ENCODE measurements at regions not wholly inside any gene's neighbourhood (a gene's known extent, or its start where the extent isn't known, plus 50 kb on each side); places are given as distances from the start of the nearest gene placed in this dataset.

GRCh38 chr11:32334822-32335221, 100.5 kb downstream of the WT1 start:
- peaks cover 9% of the 10 kb centered on the region for H3K27me3 ChIP-seq (ENCODE audit: control insufficient read depth, insufficient read depth, low read length)
- peaks cover 59% of the 10 kb centered on the region for H3K27me3 Mint-ChIP-seq
- no peak overlapping the region for H3K4me3 ChIP-seq (ENCODE audit: low read depth, low read length)
- H3K36me3 ChIP-seq (ENCODE audit: control insufficient read depth, insufficient read depth, low read length) = no peaks in the 10 kb centered on the region
- H3K4me1 Mint-ChIP-seq = peaks cover 0 to 8% (median 6%) of the 10 kb centered on the region in 4 donors
- DNase-seq (peak in 1 of 3 donors; percentile 25), ATAC-seq (ENCODE audit: low read depth in 2 of 2) (no peak)
- H3K9me3 ChIP-seq (ENCODE audit: control insufficient read depth in 2 of 2, low read length in 2 of 2) = no peaks in the 10 kb centered on the region
- peaks cover 10% of the 10 kb centered on the region for H3K4me1 ChIP-seq (ENCODE audit: control insufficient read depth, insufficient read depth, low read length, poor library complexity, severe bottlenecking)
- no peak overlapping the region for H3K4me3 Mint-ChIP-seq
- H3K9me3 Mint-ChIP-seq = no peaks in the 10 kb centered on the region
- H3K36me3 Mint-ChIP-seq = no peaks in the 10 kb centered on the region
- no peak overlapping the region for H3K27ac Mint-ChIP-seq
- H3K27ac ChIP-seq (ENCODE audit: insufficient read depth, low read length, poor library complexity, severe bottlenecking) = no peak overlapping the region

All from CD4-positive, CD25-positive, alpha-beta regulatory T cell (primary cell).